Keratinocyte (primary cell): ENCODE measurements at regions not wholly inside any gene's neighbourhood (a gene's known extent, or its start where the extent isn't known, plus 50 kb on each side); places are given as distances from the start of the nearest gene placed in this dataset.

Experiments used
- DNase-seq: peaks from one replicate; pipeline ENCODE4 v3.0.0-alpha.2; 2011; ENCODE audit warnings: low read depth, missing footprints, low spot score
- FAIRE-seq: peaks from 2 replicates; lab custom pipeline; 2011; peaks lifted over from hg19 to GRCh38; lab: Jason Lieb, UNC
- H2AFZ ChIP-seq: 2 replicates; pipeline ENCODE4 v1.6.0; 2012; ENCODE audit warnings: low read length, control low read depth, inconsistent platforms; ENCODE audit not compliant: control insufficient read depth
- H3K27ac ChIP-seq: 2 replicates; pipeline ENCODE4 v1.5.1; 2011; ENCODE audit warnings: low read length; ENCODE audit not compliant: control insufficient read depth, insufficient read depth
- H3K27me3 ChIP-seq: 3 replicates; pipeline ENCODE4 v1.6.0; 2011; ENCODE audit warnings: low read length; ENCODE audit not compliant: control insufficient read depth, insufficient read depth; ENCODE audit errors: extremely low read depth
- H3K36me3 ChIP-seq, 2 experiments: 2 replicates in 1 of 2; 3 replicates in 1 of 2; pipeline ENCODE4 v1.5.1; 2011; ENCODE audit warnings: low read length in 2 of 2, mild to moderate bottlenecking in 1 of 2; ENCODE audit not compliant: control insufficient read depth in 2 of 2, insufficient read depth in 2 of 2; ENCODE audit errors: extremely low read depth in 1 of 2
- H3K4me1 ChIP-seq: 3 replicates; pipeline ENCODE4 v1.5.1; 2011; ENCODE audit warnings: low read length; ENCODE audit not compliant: control insufficient read depth, insufficient read depth; ENCODE audit errors: extremely low read depth
- H3K4me2 ChIP-seq: 3 replicates; pipeline ENCODE4 v1.6.0; 2011; ENCODE audit warnings: low read depth, low read length; ENCODE audit not compliant: control insufficient read depth, insufficient read depth; ENCODE audit errors: extremely low read depth
- H3K4me3 ChIP-seq, 3 experiments: fragments of 200-600 bp in 1 of 3; sonication (generic) in 1 of 3; 2 replicates in 2 of 3; 3 replicates in 1 of 3; pipeline ENCODE4 v1.5.1; 2011 to 2016; ENCODE audit warnings: low read length in 3 of 3, mild to moderate bottlenecking in 3 of 3, control low read depth in 2 of 3, inconsistent platforms in 1 of 3, low read depth in 1 of 3, mixed read lengths in 1 of 3, mixed run types in 1 of 3, moderate library complexity in 1 of 3; ENCODE audit not compliant: control insufficient read depth in 2 of 3, insufficient read depth in 2 of 3; ENCODE audit errors: extremely low read depth in 1 of 3
- H3K79me2 ChIP-seq: 2 replicates; pipeline ENCODE4 v1.6.0; 2012; ENCODE audit warnings: low read length; ENCODE audit not compliant: control insufficient read depth, insufficient read depth
- H3K9ac ChIP-seq: 3 replicates; pipeline ENCODE4 v1.6.0; 2011; ENCODE audit warnings: low read length; ENCODE audit not compliant: control insufficient read depth, insufficient read depth; ENCODE audit errors: extremely low read depth
- H3K9me1 ChIP-seq: 3 replicates; pipeline ENCODE4 v1.6.0; 2011; ENCODE audit warnings: low read length; ENCODE audit not compliant: control insufficient read depth, insufficient read depth; ENCODE audit errors: extremely low read depth
- H3K9me3 ChIP-seq: 2 replicates; pipeline ENCODE4 v1.5.1; 2012; ENCODE audit warnings: low read depth, low read length; ENCODE audit not compliant: control insufficient read depth
- H4K20me1 ChIP-seq: 3 replicates; pipeline ENCODE4 v1.6.0; 2011; ENCODE audit warnings: low read length; ENCODE audit not compliant: control insufficient read depth, insufficient read depth; ENCODE audit errors: extremely low read depth
- EZH2 ChIP-seq: IDR thresholded peaks from one replicate; pipeline ENCODE4 v1.6.1; 2012; ENCODE audit warnings: inconsistent platforms, mild to moderate bottlenecking, low read length, moderate library complexity
- dilution Hi-C: fragments of 300-500 bp; cut with MboI; formaldehyde crosslinking; loops from one replicate; pipeline ENCODE4 v1.7.0; 2020; ENCODE audit warnings: low sequenced_read_pairs; ENCODE audit not compliant: extremely low pct_ligation_motif_present
- TF ChIP-seq, protein P1 (sequence below), 3 experiments: IDR thresholded peaks in 1 of 3; conservative IDR thresholded peaks in 1 of 3; optimal IDR thresholded peaks in 1 of 3; 2 replicates in 2 of 3; 3 replicates in 1 of 3; pipeline versions ENCODE3 to v1.5.1; 2011; ENCODE audit warnings: low read length in 3 of 3, mild to moderate bottlenecking in 3 of 3, moderate library complexity in 2 of 3, control low read depth in 1 of 3, inconsistent platforms in 1 of 3; ENCODE audit not compliant: insufficient read depth in 2 of 3; ENCODE audit errors: extremely low read depth in 1 of 3

DNA sequence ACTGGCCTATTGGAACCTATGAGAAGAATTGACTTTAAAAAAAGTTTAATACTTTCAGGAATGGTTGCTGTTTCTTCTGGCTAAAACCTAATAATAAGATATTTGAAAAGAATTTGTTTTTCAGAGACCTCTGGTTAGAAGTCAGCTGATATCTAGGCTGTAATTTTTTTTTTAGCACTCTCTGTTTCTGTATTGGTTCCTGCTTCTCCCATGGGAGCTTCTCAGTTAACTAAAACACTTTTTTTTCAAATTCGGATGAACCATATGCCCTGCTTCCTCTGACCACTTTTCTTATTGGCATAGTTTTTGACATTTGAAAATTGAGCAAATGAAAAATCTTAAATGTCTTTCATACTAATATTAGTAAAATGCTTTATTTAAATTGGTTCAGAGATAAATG, 163.5 kb upstream of the SLC10A2 start:
- no peaks in the 10 kb centered on the region for H3K27me3 ChIP-seq
- no peak for TF ChIP-seq EZH2
- TF ChIP-seq, protein P1, sequence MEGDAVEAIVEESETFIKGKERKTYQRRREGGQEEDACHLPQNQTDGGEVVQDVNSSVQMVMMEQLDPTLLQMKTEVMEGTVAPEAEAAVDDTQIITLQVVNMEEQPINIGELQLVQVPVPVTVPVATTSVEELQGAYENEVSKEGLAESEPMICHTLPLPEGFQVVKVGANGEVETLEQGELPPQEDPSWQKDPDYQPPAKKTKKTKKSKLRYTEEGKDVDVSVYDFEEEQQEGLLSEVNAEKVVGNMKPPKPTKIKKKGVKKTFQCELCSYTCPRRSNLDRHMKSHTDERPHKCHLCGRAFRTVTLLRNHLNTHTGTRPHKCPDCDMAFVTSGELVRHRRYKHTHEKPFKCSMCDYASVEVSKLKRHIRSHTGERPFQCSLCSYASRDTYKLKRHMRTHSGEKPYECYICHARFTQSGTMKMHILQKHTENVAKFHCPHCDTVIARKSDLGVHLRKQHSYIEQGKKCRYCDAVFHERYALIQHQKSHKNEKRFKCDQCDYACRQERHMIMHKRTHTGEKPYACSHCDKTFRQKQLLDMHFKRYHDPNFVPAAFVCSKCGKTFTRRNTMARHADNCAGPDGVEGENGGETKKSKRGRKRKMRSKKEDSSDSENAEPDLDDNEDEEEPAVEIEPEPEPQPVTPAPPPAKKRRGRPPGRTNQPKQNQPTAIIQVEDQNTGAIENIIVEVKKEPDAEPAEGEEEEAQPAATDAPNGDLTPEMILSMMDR (optimal IDR thresholded peaks at IDR 0.05 in 1 of 3, IDR thresholded peaks at IDR 0.05 in 1 of 3, conservative IDR thresholded peaks at IDR 0.05 in 1 of 3; ENCODE audit: extremely low read depth in 1 of 3, insufficient read depth in 2 of 3, low read length in 3 of 3), result no peak
- no peaks in the 10 kb centered on the region for H3K79me2 ChIP-seq
- H3K9ac ChIP-seq, result no peak overlapping the region
- FAIRE-seq (no peak), DNase-seq (no peak)
- H4K20me1 ChIP-seq, result no peaks in the 10 kb centered on the region
- no peak overlapping the region for H3K4me2 ChIP-seq
- dilution Hi-C loops, result no loop called here
- H3K27ac ChIP-seq, result no peak overlapping the region
- H2AFZ ChIP-seq, result no peak overlapping the region
- no peaks in the 10 kb centered on the region for H3K4me1 ChIP-seq
- no peaks in the 10 kb centered on the region for H3K36me3 ChIP-seq
- no peaks in the 10 kb centered on the region for H3K9me1 ChIP-seq
- H3K4me3 ChIP-seq, result no peak overlapping the region
- no peaks in the 10 kb centered on the region for H3K9me3 ChIP-seq

- DNase-seq, result no peak
- Histone ChIP-seq H3K27me3 (no peaks in the 10 kb centered on the region), H4K20me1 (no peaks in the 10 kb centered on the region), H3K79me2 (no peaks in the 10 kb centered on the region), H3K4me2 (no peak overlapping the region), H3K27ac (no peak overlapping the region), H2AFZ (no peak overlapping the region), H3K9ac (no peak overlapping the region), H3K4me1 (peaks cover 14% of the 10 kb centered on the region), H3K9me1 (no peaks in the 10 kb centered on the region), H3K36me3 (no peaks in the 10 kb centered on the region), H3K4me3 (no peak overlapping the region), H3K9me3 (no peaks in the 10 kb centered on the region)
- dilution Hi-C loops, result no loop called here
- no peak for FAIRE-seq
- TF ChIP-seq EZH2, result no peak
- TF ChIP-seq, protein P1 (optimal IDR thresholded peaks at IDR 0.05 in 1 of 3, IDR thresholded peaks at IDR 0.05 in 1 of 3, conservative IDR thresholded peaks at IDR 0.05 in 1 of 3; ENCODE audit: extremely low read depth in 1 of 3, insufficient read depth in 2 of 3, low read length in 3 of 3), result no peak
These were observed 158.6 kb upstream of the SLC10A2 start for GRCh38 chr13:103224804-103225203.
